ENCODE measurements at regions not wholly inside any gene's neighbourhood (a gene's known extent, or its start where the extent isn't known, plus 50 kb on each side); places are given as distances from the start of the nearest gene placed in this dataset.

DNA sequence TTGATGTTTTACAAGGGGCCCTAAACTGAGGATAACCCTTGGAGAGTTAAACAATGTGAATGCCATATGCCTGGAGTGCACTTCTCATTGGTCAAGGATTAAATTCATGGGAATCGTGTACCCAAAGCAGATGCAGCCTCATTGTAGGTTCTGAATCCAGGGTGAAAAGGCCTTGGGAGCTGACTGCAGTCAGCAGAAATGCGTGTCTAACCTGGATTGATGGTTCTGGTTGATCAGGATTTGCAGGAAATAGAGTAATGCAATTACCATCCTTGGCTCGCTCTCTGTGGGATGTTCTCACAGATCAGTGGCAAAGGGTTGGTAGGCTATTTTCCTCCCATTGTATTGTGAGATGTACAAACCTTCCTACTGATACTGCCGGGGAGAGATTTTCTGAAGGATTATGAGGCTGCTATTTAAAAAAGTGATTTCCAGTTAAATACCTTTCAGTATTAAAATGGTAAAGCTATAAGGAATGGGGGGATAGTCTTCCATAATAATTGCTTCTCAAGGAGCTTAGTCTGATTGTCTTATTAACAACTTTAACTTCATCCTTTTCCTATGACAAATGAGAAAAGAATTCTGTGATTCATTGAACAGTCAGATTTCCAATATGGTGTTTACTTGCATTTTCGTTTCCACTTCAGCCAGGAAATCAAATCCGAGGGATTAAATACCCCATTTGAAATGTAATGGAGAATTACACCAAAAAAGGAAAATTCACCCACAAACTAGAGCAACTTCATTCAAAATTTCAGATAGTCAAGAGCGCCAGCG is 1028.1 kb upstream of the EEF2KMT start:
- no peaks in the 10 kb centered on the region for H3K36me3 ChIP-seq (ENCODE audit: control insufficient read depth, insufficient read depth, low read length)
- no peaks in the 10 kb centered on the region for H3K9me3 ChIP-seq (ENCODE audit: control insufficient read depth, insufficient read depth, low read length)
- H3K27me3 ChIP-seq (ENCODE audit: control insufficient read depth, insufficient read depth, low read length), result no peaks in the 10 kb centered on the region
- no peak overlapping the region for H3K4me3 ChIP-seq (ENCODE audit: low read depth, low read length)
- H3K27ac ChIP-seq (ENCODE audit: low read depth, low read length), result no peak overlapping the region
- peak in 1 of 6 donors; percentile 68 for DNase-seq (ENCODE audit: low read depth in 4 of 6, low spot score in 6 of 6)
- H3K4me1 ChIP-seq (ENCODE audit: control insufficient read depth, insufficient read depth, low read length), result no peaks in the 10 kb centered on the region
- WGBS (ENCODE audit: insufficient coverage), result 77% methylated on average over 4 of the region's 8 CpGs

- Histone ChIP-seq H3K36me3 (ENCODE audit: control insufficient read depth, insufficient read depth, low read length) (no peaks in the 10 kb centered on the region), H3K27me3 (ENCODE audit: control insufficient read depth, insufficient read depth, low read length) (no peaks in the 10 kb centered on the region), H3K4me1 (ENCODE audit: control insufficient read depth, insufficient read depth, low read length) (no peaks in the 10 kb centered on the region), H3K4me3 (ENCODE audit: low read depth, low read length) (no peak overlapping the region), H3K9me3 (ENCODE audit: control insufficient read depth, insufficient read depth, low read length) (no peaks in the 10 kb centered on the region), H3K27ac (ENCODE audit: low read depth, low read length) (no peak overlapping the region)
- no peak for DNase-seq (ENCODE audit: low read depth in 4 of 6, low spot score in 6 of 6)
- WGBS (ENCODE audit: insufficient coverage), result 100% methylated on average over 1 of the region's 1 CpG
Observed at GRCh38 chr16:6124136-6124535, 1026.5 kb upstream of the EEF2KMT start.

DNA sequence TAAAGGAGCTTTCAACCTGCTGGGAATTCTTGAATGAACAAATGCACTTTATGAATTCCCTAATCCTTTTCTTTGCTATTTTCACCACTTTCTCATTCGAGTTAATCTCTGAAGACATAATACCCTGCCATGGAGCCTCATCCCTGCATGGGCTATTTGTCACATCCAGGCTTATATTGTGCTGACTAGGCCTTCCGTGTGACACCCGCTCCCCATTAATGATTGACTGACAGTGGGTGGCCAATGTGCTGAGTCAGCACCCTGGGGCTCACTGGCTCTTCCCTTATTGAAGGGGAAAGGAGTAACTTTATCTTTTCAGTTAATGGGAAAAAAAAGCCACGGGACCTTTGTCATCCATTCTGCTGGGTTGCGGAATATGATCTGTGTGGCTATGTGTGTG is 1024.8 kb upstream of the EEF2KMT start:
- Histone ChIP-seq H3K27me3 (ENCODE audit: control insufficient read depth, insufficient read depth, low read length) (no peaks in the 10 kb centered on the region), H3K27ac (ENCODE audit: low read depth, low read length) (no peak overlapping the region), H3K9me3 (ENCODE audit: control insufficient read depth, insufficient read depth, low read length) (no peaks in the 10 kb centered on the region), H3K4me1 (ENCODE audit: control insufficient read depth, insufficient read depth, low read length) (no peaks in the 10 kb centered on the region), H3K4me3 (ENCODE audit: low read depth, low read length) (no peak overlapping the region), H3K36me3 (ENCODE audit: control insufficient read depth, insufficient read depth, low read length) (no peaks in the 10 kb centered on the region)
- WGBS (ENCODE audit: insufficient coverage), result 29% methylated on average over 1 of the region's 5 CpGs
- peak in 2 of 6 donors; percentile 8 to 70 for DNase-seq (ENCODE audit: low read depth in 4 of 6, low spot score in 6 of 6)

GRCh38 chr16:6114691-6115090 is 1017.1 kb upstream of the EEF2KMT start:
- DNase-seq (ENCODE audit: low read depth in 4 of 6, low spot score in 6 of 6), result peak in 1 of 6 donors; percentile 63
- no peak overlapping the region for H3K4me3 ChIP-seq (ENCODE audit: low read depth, low read length)
- WGBS (ENCODE audit: insufficient coverage), result 40% methylated on average over 1 of the region's 2 CpGs
- no peaks in the 10 kb centered on the region for H3K9me3 ChIP-seq (ENCODE audit: control insufficient read depth, insufficient read depth, low read length)
- no peaks in the 10 kb centered on the region for H3K4me1 ChIP-seq (ENCODE audit: control insufficient read depth, insufficient read depth, low read length)
- no peak overlapping the region for H3K27ac ChIP-seq (ENCODE audit: low read depth, low read length)
- H3K27me3 ChIP-seq (ENCODE audit: control insufficient read depth, insufficient read depth, low read length), result no peaks in the 10 kb centered on the region
- no peaks in the 10 kb centered on the region for H3K36me3 ChIP-seq (ENCODE audit: control insufficient read depth, insufficient read depth, low read length)

DNA sequence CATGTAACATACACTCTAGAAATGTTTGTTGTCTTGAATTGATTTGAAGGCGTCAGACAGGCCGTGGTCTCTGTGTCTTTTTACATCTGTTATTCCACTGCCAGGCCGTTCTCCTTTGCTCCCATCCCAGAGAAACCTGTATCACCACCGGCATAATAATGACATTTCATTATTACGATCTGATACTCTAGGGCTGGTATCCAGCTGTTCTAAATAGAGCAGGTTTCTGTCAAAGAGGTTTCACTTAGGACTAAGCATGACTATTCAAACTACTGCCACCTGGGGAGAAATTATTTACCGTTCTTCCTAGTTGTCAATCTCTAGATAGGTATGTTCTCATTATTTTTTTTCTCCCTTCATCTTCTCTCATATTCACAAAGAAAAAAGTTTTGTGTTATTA is 1016.2 kb upstream of the EEF2KMT start:
- no peak overlapping the region for H3K27ac ChIP-seq (ENCODE audit: low read depth, low read length)
- no peak overlapping the region for H3K4me3 ChIP-seq (ENCODE audit: low read depth, low read length)
- H3K36me3 ChIP-seq (ENCODE audit: control insufficient read depth, insufficient read depth, low read length), result no peaks in the 10 kb centered on the region
- no peaks in the 10 kb centered on the region for H3K27me3 ChIP-seq (ENCODE audit: control insufficient read depth, insufficient read depth, low read length)
- no peaks in the 10 kb centered on the region for H3K9me3 ChIP-seq (ENCODE audit: control insufficient read depth, insufficient read depth, low read length)
- H3K4me1 ChIP-seq (ENCODE audit: control insufficient read depth, insufficient read depth, low read length), result no peaks in the 10 kb centered on the region
- whole genome bisulfite sequencing (ENCODE audit: insufficient coverage), result no CpG with 5 or more reads among the region's 6 CpGs
- peak in 1 of 6 donors; percentile 38 for DNase-seq (ENCODE audit: low read depth in 4 of 6, low spot score in 6 of 6)

GRCh38 chr16:6112700-6113099 is 1015.1 kb upstream of the EEF2KMT start:
- WGBS (ENCODE audit: insufficient coverage), result 91% methylated on average over 2 of the region's 2 CpGs
- no peak overlapping the region for H3K27ac ChIP-seq (ENCODE audit: low read depth, low read length)
- H3K36me3 ChIP-seq (ENCODE audit: control insufficient read depth, insufficient read depth, low read length), result no peaks in the 10 kb centered on the region
- DNase-seq (ENCODE audit: low read depth in 4 of 6, low spot score in 6 of 6), result no peak
- H3K4me3 ChIP-seq (ENCODE audit: low read depth, low read length), result no peak overlapping the region
- H3K27me3 ChIP-seq (ENCODE audit: control insufficient read depth, insufficient read depth, low read length), result no peaks in the 10 kb centered on the region
- H3K9me3 ChIP-seq (ENCODE audit: control insufficient read depth, insufficient read depth, low read length), result no peaks in the 10 kb centered on the region
- H3K4me1 ChIP-seq (ENCODE audit: control insufficient read depth, insufficient read depth, low read length), result no peaks in the 10 kb centered on the region

DNA sequence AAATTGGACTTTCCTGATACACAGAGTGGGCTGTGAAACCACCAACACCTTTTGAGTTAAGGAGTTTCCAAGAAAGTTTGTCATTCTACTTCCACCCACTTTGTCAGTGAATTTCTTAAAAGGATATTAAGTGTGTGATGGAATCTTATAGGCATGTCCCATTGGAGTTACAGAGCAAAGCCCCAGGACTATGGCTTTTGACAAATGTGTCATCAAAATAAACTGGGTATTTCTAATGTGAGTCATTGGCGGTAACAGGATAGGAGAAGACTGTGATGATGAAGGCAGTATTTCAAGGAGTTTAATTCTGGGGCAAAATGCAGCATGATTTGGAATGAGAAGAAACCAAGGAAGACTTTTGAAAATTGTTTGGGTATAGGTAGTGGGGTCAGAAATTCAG is 1013.8 kb upstream of the EEF2KMT start:
- no peak overlapping the region for H3K4me3 ChIP-seq (ENCODE audit: low read depth, low read length)
- H3K4me1 ChIP-seq (ENCODE audit: control insufficient read depth, insufficient read depth, low read length), result no peaks in the 10 kb centered on the region
- DNase-seq (ENCODE audit: low read depth in 4 of 6, low spot score in 6 of 6), result no peak
- WGBS (ENCODE audit: insufficient coverage), result 100% methylated on average over 1 of the region's 1 CpG
- H3K36me3 ChIP-seq (ENCODE audit: control insufficient read depth, insufficient read depth, low read length), result no peaks in the 10 kb centered on the region
- H3K27ac ChIP-seq (ENCODE audit: low read depth, low read length), result no peak overlapping the region
- H3K9me3 ChIP-seq (ENCODE audit: control insufficient read depth, insufficient read depth, low read length), result no peaks in the 10 kb centered on the region
- H3K27me3 ChIP-seq (ENCODE audit: control insufficient read depth, insufficient read depth, low read length), result no peaks in the 10 kb centered on the region

DNA sequence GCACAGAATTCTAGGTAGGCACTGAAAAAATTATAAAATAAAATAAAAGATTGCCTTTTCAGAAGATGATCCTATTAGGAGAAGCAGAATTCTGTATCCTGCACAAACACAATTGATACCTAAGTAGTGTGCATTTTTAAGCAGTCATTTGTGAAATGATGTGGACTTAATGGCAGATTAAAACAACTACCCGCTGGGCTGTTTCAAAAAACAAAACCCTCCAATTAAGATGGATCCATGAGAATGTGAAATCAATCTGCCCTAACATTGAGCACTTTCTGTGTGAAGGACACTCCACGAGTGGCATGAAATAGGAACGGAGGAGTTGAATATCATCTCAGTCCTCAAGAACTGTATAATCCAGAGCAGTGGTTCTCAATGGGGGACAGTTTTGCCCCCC is 1012.8 kb upstream of the EEF2KMT start:
- Histone ChIP-seq H3K27ac (ENCODE audit: low read depth, low read length) (no peak overlapping the region), H3K36me3 (ENCODE audit: control insufficient read depth, insufficient read depth, low read length) (no peaks in the 10 kb centered on the region), H3K4me3 (ENCODE audit: low read depth, low read length) (no peak overlapping the region), H3K27me3 (ENCODE audit: control insufficient read depth, insufficient read depth, low read length) (no peaks in the 10 kb centered on the region), H3K9me3 (ENCODE audit: control insufficient read depth, insufficient read depth, low read length) (no peaks in the 10 kb centered on the region), H3K4me1 (ENCODE audit: control insufficient read depth, insufficient read depth, low read length) (no peaks in the 10 kb centered on the region)
- DNase-seq (ENCODE audit: low read depth in 4 of 6, low spot score in 6 of 6), result peak in 1 of 6 donors; percentile 81
- 37% methylated on average over 2 of the region's 3 CpGs for WGBS (ENCODE audit: insufficient coverage)

DNA sequence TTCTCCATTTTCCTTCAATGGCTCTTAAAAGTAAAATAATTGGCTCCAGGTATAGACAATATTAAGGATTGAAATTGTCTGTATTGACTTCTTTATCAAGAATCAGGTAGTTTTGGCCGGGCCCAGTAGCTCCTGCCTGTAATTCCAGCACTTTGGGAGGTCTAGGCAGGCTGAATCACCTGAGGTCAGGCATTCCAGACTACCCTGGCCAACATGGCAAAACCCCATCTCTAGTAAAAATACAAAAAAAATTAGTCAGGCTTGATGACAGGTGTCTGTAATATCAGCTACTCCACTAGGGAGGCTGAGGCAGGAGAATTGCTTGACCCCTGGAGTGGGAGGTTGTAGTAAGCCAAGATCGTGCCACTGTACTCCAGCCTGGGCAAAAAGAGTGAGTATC is 1008.5 kb upstream of the EEF2KMT start:
- no peak overlapping the region for H3K27ac ChIP-seq (ENCODE audit: low read depth, low read length)
- no CpG with 5 or more reads among the region's 2 CpGs for WGBS (ENCODE audit: insufficient coverage)
- H3K36me3 ChIP-seq (ENCODE audit: control insufficient read depth, insufficient read depth, low read length), result no peaks in the 10 kb centered on the region
- H3K4me3 ChIP-seq (ENCODE audit: low read depth, low read length), result no peak overlapping the region
- DNase-seq (ENCODE audit: low read depth in 4 of 6, low spot score in 6 of 6), result no peak
- no peaks in the 10 kb centered on the region for H3K27me3 ChIP-seq (ENCODE audit: control insufficient read depth, insufficient read depth, low read length)
- no peaks in the 10 kb centered on the region for H3K4me1 ChIP-seq (ENCODE audit: control insufficient read depth, insufficient read depth, low read length)
- H3K9me3 ChIP-seq (ENCODE audit: control insufficient read depth, insufficient read depth, low read length), result no peaks in the 10 kb centered on the region

DNA sequence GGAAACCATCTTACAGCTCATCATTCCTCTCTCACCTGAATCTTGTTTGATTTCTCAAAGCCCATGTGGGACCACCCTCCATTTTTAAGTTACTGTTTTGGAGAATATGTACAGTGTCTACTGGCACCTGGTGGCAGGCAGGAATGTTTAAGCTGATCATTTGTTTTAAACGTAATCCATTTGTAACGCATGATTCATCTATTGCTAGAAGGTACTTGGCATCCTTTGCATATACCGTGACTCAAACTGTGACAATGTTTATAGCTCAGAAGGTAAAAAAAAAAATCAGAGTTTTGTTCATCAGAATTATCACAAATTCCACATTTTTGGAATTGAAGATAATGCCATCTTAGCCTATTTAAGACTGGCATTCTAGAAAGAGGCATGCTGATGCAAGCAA is 1007.5 kb upstream of the EEF2KMT start:
- DNase-seq (ENCODE audit: low read depth in 4 of 6, low spot score in 6 of 6), result peak in 1 of 6 donors; percentile 45
- Histone ChIP-seq H3K4me3 (ENCODE audit: low read depth, low read length) (no peak overlapping the region), H3K27ac (ENCODE audit: low read depth, low read length) (no peak overlapping the region), H3K4me1 (ENCODE audit: control insufficient read depth, insufficient read depth, low read length) (no peaks in the 10 kb centered on the region), H3K27me3 (ENCODE audit: control insufficient read depth, insufficient read depth, low read length) (no peaks in the 10 kb centered on the region), H3K9me3 (ENCODE audit: control insufficient read depth, insufficient read depth, low read length) (no peaks in the 10 kb centered on the region), H3K36me3 (ENCODE audit: control insufficient read depth, insufficient read depth, low read length) (no peaks in the 10 kb centered on the region)
- 80% methylated on average over 1 of the region's 3 CpGs for WGBS (ENCODE audit: insufficient coverage)
